ENCODE measurements at regions not wholly inside any gene's neighbourhood (a gene's known extent, or its start where the extent isn't known, plus 50 kb on each side); places are given as distances from the start of the nearest gene placed in this dataset.

DNA sequence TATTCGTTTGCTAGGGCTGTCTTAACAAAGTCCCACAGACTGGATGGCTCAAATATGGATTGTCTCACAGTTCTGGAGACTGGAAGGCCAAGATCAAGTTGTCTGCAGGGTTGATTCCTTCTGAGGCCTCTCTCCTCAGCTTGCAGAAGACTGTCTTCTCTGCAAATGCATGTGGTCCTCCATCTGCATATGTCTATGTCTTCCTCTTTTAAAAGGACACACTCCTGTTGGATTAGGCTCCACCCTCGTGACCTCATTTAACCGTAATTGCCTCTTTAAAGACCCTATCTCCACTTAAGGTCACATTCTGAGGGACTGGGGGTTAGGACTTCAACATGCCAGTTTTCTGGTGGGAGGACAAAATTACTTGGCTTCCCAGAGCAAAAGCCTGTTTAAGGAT is 123.3 kb downstream of the SLC38A6 start:
- TF ChIP-seq EZH2 (IDR thresholded peaks at IDR 0.05; ENCODE audit: borderline replicate concordance) (no peak), EZH2phosphoT487 (IDR thresholded peaks at IDR 0.05; ENCODE audit: low read depth, severe bottlenecking, unreplicated experiment) (no peak)
- TF ChIP-seq, protein P1, sequence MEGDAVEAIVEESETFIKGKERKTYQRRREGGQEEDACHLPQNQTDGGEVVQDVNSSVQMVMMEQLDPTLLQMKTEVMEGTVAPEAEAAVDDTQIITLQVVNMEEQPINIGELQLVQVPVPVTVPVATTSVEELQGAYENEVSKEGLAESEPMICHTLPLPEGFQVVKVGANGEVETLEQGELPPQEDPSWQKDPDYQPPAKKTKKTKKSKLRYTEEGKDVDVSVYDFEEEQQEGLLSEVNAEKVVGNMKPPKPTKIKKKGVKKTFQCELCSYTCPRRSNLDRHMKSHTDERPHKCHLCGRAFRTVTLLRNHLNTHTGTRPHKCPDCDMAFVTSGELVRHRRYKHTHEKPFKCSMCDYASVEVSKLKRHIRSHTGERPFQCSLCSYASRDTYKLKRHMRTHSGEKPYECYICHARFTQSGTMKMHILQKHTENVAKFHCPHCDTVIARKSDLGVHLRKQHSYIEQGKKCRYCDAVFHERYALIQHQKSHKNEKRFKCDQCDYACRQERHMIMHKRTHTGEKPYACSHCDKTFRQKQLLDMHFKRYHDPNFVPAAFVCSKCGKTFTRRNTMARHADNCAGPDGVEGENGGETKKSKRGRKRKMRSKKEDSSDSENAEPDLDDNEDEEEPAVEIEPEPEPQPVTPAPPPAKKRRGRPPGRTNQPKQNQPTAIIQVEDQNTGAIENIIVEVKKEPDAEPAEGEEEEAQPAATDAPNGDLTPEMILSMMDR (IDR thresholded peaks at IDR 0.05; ENCODE audit: poor library complexity) = no peak

All from hepatocyte (in vitro differentiated cells).